ENCODE measurements at regions not wholly inside any gene's neighbourhood (a gene's known extent, or its start where the extent isn't known, plus 50 kb on each side); places are given as distances from the start of the nearest gene placed in this dataset.
"Not testable (repeated sequence)": the region's sequence is repeated elsewhere in the genome, so short reads cannot be mapped to it uniquely, and the experiment has no call there.

GRCh38 chrY:4102166-4102761, 523.4 kb downstream of the TGIF2LY start:
- H3K4me2 ChIP-seq (ENCODE audit: insufficient read depth in 1 of 2, low read depth in 2 of 2, low read length in 2 of 2); H3K23ac ChIP-seq (ENCODE audit: insufficient read length); H2BK120ac ChIP-seq (replicated peaks; ENCODE audit: low read depth, low read length); H3K9me3 ChIP-seq (ENCODE audit: insufficient read depth in 2 of 2, low read depth in 1 of 2, low read length in 1 of 2); POLR2A ChIA-PET (ENCODE audit: partially characterized antibody); DNase-seq (ENCODE audit: low read depth in 1 of 2, low spot score in 2 of 2); H3K23me2 ChIP-seq (ENCODE audit: low read depth, low read length); H3K4ac ChIP-seq (replicated peaks; ENCODE audit: insufficient read length, low read depth, low read length); H2BK12ac ChIP-seq (ENCODE audit: low read depth, low read length); H3K36me3 ChIP-seq (ENCODE audit: control insufficient read depth in 2 of 4, insufficient read depth in 4 of 4, low read length in 3 of 4); H4K5ac ChIP-seq (ENCODE audit: insufficient read length, low read depth, low read length); H4K8ac ChIP-seq (ENCODE audit: extremely low read depth, insufficient read depth, low read length); H2AFZ ChIP-seq (ENCODE audit: low read length); H4K91ac ChIP-seq (replicated peaks; ENCODE audit: insufficient read length, low read length); H2BK20ac ChIP-seq (ENCODE audit: low read length); H2AK5ac ChIP-seq (ENCODE audit: low read depth, low read length); H3K79me2 ChIP-seq (ENCODE audit: control insufficient read depth in 1 of 2, insufficient read depth in 2 of 2, low read length in 2 of 2); H3K79me1 ChIP-seq (ENCODE audit: low read depth, low read length); CTCF ChIA-PET (ENCODE audit: partially characterized antibody); H3K56ac ChIP-seq (replicated peaks; ENCODE audit: insufficient read length, low read depth, low read length); H2BK15ac ChIP-seq (ENCODE audit: low read length); H3K27ac ChIP-seq (ENCODE audit: low read depth, low read length); H3K18ac ChIP-seq (ENCODE audit: extremely low read depth, low read length); H3K27me3 ChIP-seq (replicated peaks in 1 of 4; ENCODE audit: control insufficient read depth in 3 of 4, extremely low read depth in 1 of 4, insufficient read depth in 3 of 4, low read length in 3 of 4); H3K9ac ChIP-seq (replicated peaks in 1 of 4; ENCODE audit: extremely low read depth in 1 of 4, low read depth in 3 of 4, low read length in 3 of 4); H3K14ac ChIP-seq (ENCODE audit: insufficient read length); H3K4me3 ChIP-seq (ENCODE audit: extremely low read depth in 1 of 4, insufficient read depth in 2 of 4, low read depth in 3 of 4, low read length in 4 of 4); H3K4me1 ChIP-seq (replicated peaks in 1 of 4; ENCODE audit: control insufficient read depth in 3 of 4, insufficient read depth in 4 of 4, low read length in 3 of 4); H4K20me1 ChIP-seq (replicated peaks in 1 of 2; ENCODE audit: control insufficient read depth in 1 of 2, insufficient read depth in 2 of 2, low read length in 2 of 2); H2BK5ac ChIP-seq (ENCODE audit: low read depth, low read length): not testable (repeated sequence)
- FAIRE-seq, result peak; percentile 98
- 14% methylated on average over 1 of the region's 1 CpG; no CpG with 5 or more reads in 1 of the 2 experiments for WGBS, 2 experiments (ENCODE audit: extremely low coverage in 1 of 2, insufficient coverage in 1 of 2, insufficient read length in 1 of 2, insufficient replicate concordance in 2 of 2, low coverage in 1 of 2, low lambda C conversion rate in 2 of 2, missing lambda C conversion rate in 1 of 2)
